ENCODE measurements at regions not wholly inside any gene's neighbourhood (a gene's known extent, or its start where the extent isn't known, plus 50 kb on each side); places are given as distances from the start of the nearest gene placed in this dataset.

GRCh38 chr11:44506375-44507016 lies 59.0 kb upstream of the CD82 start:
- no peak for ATAC-seq
- no peak for TF ChIP-seq CTCF (IDR thresholded peaks at IDR 0.05)
- no peak overlapping the region for H3K4me3 ChIP-seq
- peaks cover 2% of the 10 kb centered on the region for H3K9me3 ChIP-seq
- DNase-seq: no peak
- no peaks in the 10 kb centered on the region for H3K36me3 ChIP-seq (ENCODE audit: low read depth)
- no peaks in the 10 kb centered on the region for H3K4me1 ChIP-seq (ENCODE audit: low read depth)
- intact Hi-C loops (cut with DNase I, micrococcal nuclease): no loop called here

GRCh38 chr11:44507491-44507890 lies 58.0 kb upstream of the CD82 start:
- no peak for TF ChIP-seq CTCF (IDR thresholded peaks at IDR 0.05)
- Histone ChIP-seq H3K4me3 (no peak overlapping the region), H3K4me1 (ENCODE audit: low read depth) (no peaks in the 10 kb centered on the region), H3K36me3 (ENCODE audit: low read depth) (no peaks in the 10 kb centered on the region), H3K9me3 (peaks cover 2% of the 10 kb centered on the region)
- intact Hi-C loops (cut with DNase I, micrococcal nuclease): no loop called here
- DNase-seq: no peak
- no peak for ATAC-seq

GRCh38 chr11:44507896-44508445 lies 57.5 kb upstream of the CD82 start:
- no peak for ATAC-seq
- Histone ChIP-seq H3K4me1 (ENCODE audit: low read depth) (no peaks in the 10 kb centered on the region), H3K9me3 (peaks cover 2% of the 10 kb centered on the region), H3K36me3 (ENCODE audit: low read depth) (no peaks in the 10 kb centered on the region), H3K4me3 (no peak overlapping the region)
- DNase-seq: no peak
- no peak for TF ChIP-seq CTCF (IDR thresholded peaks at IDR 0.05)
- intact Hi-C loops (cut with DNase I, micrococcal nuclease): no loop called here

- no peak overlapping the region for H3K4me3 ChIP-seq
- intact Hi-C loops (cut with DNase I, micrococcal nuclease): no loop called here
- no peaks in the 10 kb centered on the region for H3K36me3 ChIP-seq (ENCODE audit: low read depth)
- TF ChIP-seq CTCF (IDR thresholded peaks at IDR 0.05): no peak
- H3K4me1 ChIP-seq (ENCODE audit: low read depth): no peaks in the 10 kb centered on the region
- peaks cover 2% of the 10 kb centered on the region for H3K9me3 ChIP-seq
- DNase-seq: no peak
- no peak for ATAC-seq
Observed at GRCh38 chr11:44509296-44509695, 56.2 kb upstream of the CD82 start.

- Histone ChIP-seq H3K36me3 (ENCODE audit: low read depth) (no peaks in the 10 kb centered on the region), H3K4me3 (no peak overlapping the region), H3K4me1 (ENCODE audit: low read depth) (no peaks in the 10 kb centered on the region), H3K9me3 (peaks cover 2% of the 10 kb centered on the region)
- intact Hi-C loops (cut with DNase I, micrococcal nuclease): no loop called here
- no peak for TF ChIP-seq CTCF (IDR thresholded peaks at IDR 0.05)
- ATAC-seq: no peak
- no peak for DNase-seq
Observed at GRCh38 chr11:44510372-44510771, 55.1 kb upstream of the CD82 start.

All from mucosa of descending colon (tissue), 3 donors.